AG08396 (cell line): ENCODE measurements at regions not wholly inside any gene's neighbourhood (a gene's known extent, or its start where the extent isn't known, plus 50 kb on each side); places are given as distances from the start of the nearest gene placed in this dataset.
A peak's percentile ranks its signal among the peaks of the same experiment; 100 is the strongest.

Source experiments
- DNase-seq: peaks from one replicate; pipeline ENCODE4 v3.0.0; 2012; ENCODE audit warnings: low spot score, mixed read lengths

- DNase-seq: no peak
These were observed 53.8 kb upstream of the PSEN2 start for GRCh38 chr1:226816576-226816975.

- peak; percentile 67 for DNase-seq
These were observed 55.5 kb upstream of the PSEN2 start for GRCh38 chr1:226814751-226815537.

GRCh38 chr1:226813671-226814591, 56.5 kb upstream of the PSEN2 start:
- no peak for DNase-seq

- no peak for DNase-seq
These were observed 59.7 kb upstream of the PSEN2 start for GRCh38 chr1:226810681-226811080.

GRCh38 chr1:226809785-226810571, 60.4 kb upstream of the PSEN2 start:
- DNase-seq: peak; percentile 33

- DNase-seq: no peak
These were observed 61.9 kb upstream of the PSEN2 start for GRCh38 chr1:226808501-226808900.

GRCh38 chr1:226806988-226807387, 63.4 kb upstream of the PSEN2 start:
- DNase-seq: no peak

GRCh38 chr1:226804907-226805759, 65.3 kb upstream of the PSEN2 start:
- no peak for DNase-seq

GRCh38 chr1:226800763-226801380, 61.8 kb upstream of the ITPKB start:
- no peak for DNase-seq

- no peak for DNase-seq
These were observed 60.7 kb upstream of the ITPKB start for GRCh38 chr1:226799634-226800281.

- no peak for DNase-seq
These were observed 59.6 kb upstream of the ITPKB start for GRCh38 chr1:226798427-226799411.

- no peak for DNase-seq
These were observed 58.1 kb upstream of the ITPKB start for GRCh38 chr1:226797151-226797550.

GRCh38 chr1:226793620-226794276, 54.7 kb upstream of the ITPKB start:
- no peak for DNase-seq

GRCh38 chr1:226792368-226792767, 53.3 kb upstream of the ITPKB start:
- DNase-seq: no peak

- DNase-seq: no peak
These were observed 51.6 kb upstream of the ITPKB start for GRCh38 chr1:226790545-226791181.

- DNase-seq: no peak
These were observed 49.9 kb upstream of the ITPKB start for GRCh38 chr1:226788965-226789364.
